Omental fat pad (tissue), 3 donors: ENCODE measurements at regions not wholly inside any gene's neighbourhood (a gene's known extent, or its start where the extent isn't known, plus 50 kb on each side); places are given as distances from the start of the nearest gene placed in this dataset.

ENCODE experiments used
- ATAC-seq: fragments of 150-250 bp; one replicate; pipeline ENCODE4 v1.9.1; 2016; ENCODE audit warnings: mild to moderate bottlenecking, moderate library complexity; ENCODE audit not compliant: low FRiP score
- DNase-seq: peaks from one replicate; pipeline ENCODE4 v3.0.0-alpha.2; 2019; ENCODE audit warnings: low spot score
- CTCF ChIP-seq, 3 donors: fragments of 450-650 bp; IDR thresholded peaks; one replicate each; pipeline ENCODE4 v1.5.1; 2016 to 2017; ENCODE audit warnings: antibody characterized with exemption in 3 of 3, mild to moderate bottlenecking in 3 of 3, moderate library complexity in 2 of 3

- no peak for DNase-seq
- no peak for TF ChIP-seq CTCF (IDR thresholded peaks at IDR 0.05)
- ATAC-seq: no peak
Observed at GRCh38 chr5:13186177-13186576, 758.3 kb downstream of the DNAH5 start.

DNA sequence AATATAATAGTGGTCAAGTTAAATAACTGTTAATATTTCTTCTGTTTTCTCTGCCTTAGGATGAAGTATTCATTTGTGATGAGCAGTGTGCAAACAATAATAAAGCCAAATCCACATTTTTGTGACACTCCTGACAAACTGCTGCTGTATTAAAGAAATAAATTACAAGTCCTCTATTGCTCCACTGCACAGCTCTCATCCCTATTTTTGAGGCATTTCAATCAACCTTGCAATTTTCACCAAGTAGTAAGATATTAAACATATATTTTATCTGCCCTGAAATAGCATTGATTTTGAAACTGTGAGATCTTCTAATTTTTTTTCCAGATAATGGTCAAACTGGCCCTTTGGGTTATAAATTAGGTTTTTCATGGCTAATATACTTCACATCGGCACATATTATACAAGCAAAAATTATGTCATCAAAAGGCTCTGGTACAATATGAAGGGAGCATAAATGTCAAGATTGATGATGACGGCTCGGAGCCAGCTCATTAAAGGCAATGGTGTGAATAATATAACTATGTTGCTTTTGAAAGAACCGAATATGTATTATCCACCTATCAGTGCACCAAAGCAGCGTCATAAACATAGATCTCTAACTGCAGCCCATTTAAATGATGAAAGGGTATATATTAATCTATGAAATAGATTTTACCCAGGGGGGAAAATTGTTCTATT lies 764.9 kb downstream of the DNAH5 start:
- TF ChIP-seq CTCF (IDR thresholded peaks at IDR 0.05): no peak
- DNase-seq: no peak
- ATAC-seq: no peak

DNA sequence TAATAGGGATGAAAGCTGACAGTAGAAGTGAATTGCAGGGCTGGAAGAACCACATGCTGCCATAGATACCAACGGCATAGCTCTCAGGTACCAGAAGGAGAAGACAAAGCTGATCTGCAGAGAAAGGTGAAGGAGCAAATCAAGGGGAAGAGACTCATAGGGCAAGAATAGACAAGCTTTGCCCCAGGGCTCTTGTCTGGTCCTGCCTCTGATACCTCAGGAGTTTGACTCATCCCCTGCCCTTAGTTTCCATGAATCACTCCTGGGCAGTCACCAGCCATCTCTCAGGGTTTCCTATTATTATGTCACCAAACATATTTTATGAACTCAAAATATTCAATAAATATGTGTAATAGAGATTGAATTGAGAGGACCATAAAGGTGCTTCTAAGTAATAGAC lies 800.9 kb downstream of the DNAH5 start:
- ATAC-seq (no peak), DNase-seq (no peak)
- no peak for TF ChIP-seq CTCF (IDR thresholded peaks at IDR 0.05)

- no peak for TF ChIP-seq CTCF (IDR thresholded peaks at IDR 0.05)
- ATAC-seq (no peak), DNase-seq (no peak)
Observed at GRCh38 chr5:13143214-13143613, 801.3 kb downstream of the DNAH5 start.

DNA sequence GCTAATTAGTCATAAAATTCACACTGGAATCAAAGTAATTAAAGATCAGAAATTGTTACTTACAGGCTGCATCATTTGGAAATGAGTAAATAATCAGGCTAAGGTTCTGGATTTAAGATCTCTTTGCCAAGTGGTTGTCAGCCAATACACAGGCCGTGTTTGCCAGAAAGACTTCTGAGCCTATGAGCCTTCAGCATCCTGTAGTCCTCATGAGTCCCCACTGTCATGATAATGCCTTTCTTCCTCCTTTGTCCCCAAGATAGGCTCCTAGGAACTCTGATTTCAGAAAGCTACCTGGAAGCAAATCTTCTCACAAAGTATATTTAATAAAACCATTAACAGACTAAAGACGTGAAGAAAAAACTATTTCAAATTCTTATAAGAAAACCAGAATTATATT lies 810.5 kb downstream of the DNAH5 start:
- TF ChIP-seq CTCF (IDR thresholded peaks at IDR 0.05): no peak
- DNase-seq (no peak), ATAC-seq (no peak)

DNA sequence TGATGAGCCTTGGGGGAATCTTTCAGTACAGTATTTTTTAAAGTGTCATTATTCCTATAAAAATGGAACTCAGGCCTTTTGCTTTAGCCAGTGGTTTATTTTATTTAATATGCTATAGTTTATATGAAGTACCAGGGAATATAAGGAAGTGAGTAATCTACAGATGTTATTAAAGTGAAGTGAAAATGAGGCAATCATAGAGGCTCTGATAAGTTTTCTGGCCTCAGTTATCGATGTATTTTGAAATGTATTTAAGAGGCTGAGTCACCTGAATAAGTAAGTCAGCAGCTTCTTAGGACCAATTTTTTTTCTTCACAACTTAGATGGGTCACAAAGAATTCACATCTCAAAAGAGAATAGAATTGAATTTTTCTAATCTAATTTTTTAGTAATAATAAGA lies 829.0 kb downstream of the DNAH5 start:
- TF ChIP-seq CTCF (IDR thresholded peaks at IDR 0.05): no peak
- DNase-seq: no peak
- no peak for ATAC-seq

DNA sequence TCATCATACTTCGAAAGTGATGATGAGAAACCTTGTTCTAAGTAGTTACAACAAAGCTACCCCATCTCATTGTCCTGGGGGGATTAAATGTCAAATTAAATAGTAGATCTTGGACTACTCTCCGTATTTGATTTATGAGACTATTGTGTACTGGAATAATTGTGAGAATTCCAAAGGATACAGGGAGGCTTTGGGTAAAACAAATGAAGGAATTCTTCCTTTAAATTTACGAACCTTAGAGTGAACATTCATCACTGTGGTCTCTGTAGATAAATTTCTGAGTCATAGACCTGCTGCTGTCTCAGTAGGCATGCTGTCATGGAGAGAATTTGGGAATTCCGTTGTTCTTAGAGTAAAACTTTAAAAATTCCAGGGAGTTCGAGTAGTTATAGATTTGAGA lies 836.2 kb downstream of the DNAH5 start:
- ATAC-seq: no peak
- no peak for TF ChIP-seq CTCF (IDR thresholded peaks at IDR 0.05)
- DNase-seq: no peak
